HepG2 (cell line): ENCODE measurements at regions not wholly inside any gene's neighbourhood (a gene's known extent, or its start where the extent isn't known, plus 50 kb on each side); places are given as distances from the start of the nearest gene placed in this dataset.

Experiments used
- ATAC-seq: fragments of 200-7000 bp; cut with Tn5 transposase; 3 replicates; pipeline ENCODE4 v1.9.1; 2020; ENCODE audit warnings: mild to moderate bottlenecking, moderate library complexity
- BruUV-seq: library from RNA; stranded (reverse); fragments of 400-500 nt; replicated peaks from 2 replicates; lab custom pipeline; 2021; lab: Mats Ljungman, UMichigan
- CTCF ChIA-PET: fragments of 300-600 bp; formaldehyde crosslinking; extraction: SDS; loops from one replicate; lab custom pipeline; 2021; ENCODE audit warnings: low total read pairs, inconsistent platforms, low intra/inter-chr PET ratio; lab: Yijun Ruan, JAX
- POLR2A ChIA-PET: fragments of 350-600 bp; sonication (Branson Sonifier 250); formaldehyde crosslinking; loops from one replicate; lab custom pipeline; 2020; ENCODE audit warnings: antibody characterized with exemption, inconsistent platforms; lab: Yijun Ruan, JAX
- DNase-seq: peaks from one replicate; pipeline ENCODE4 v3.0.0-alpha.2; 2015; ENCODE audit warnings: low spot score
- FAIRE-seq: peaks from 3 replicates; lab custom pipeline; 2011; peaks lifted over from hg19 to GRCh38; lab: Jason Lieb, UNC
- H2AFZ ChIP-seq: one replicate; pipeline ENCODE4 v1.6.1; 2011; ENCODE audit warnings: low read length, inconsistent platforms
- H3K27ac ChIP-seq: fragments of 300-600 bp; 3 replicates; pipeline ENCODE4 v1.8.0; 2011; ENCODE audit warnings: mixed run types, mild to moderate bottlenecking, mixed read lengths, low read length, inconsistent platforms; ENCODE audit not compliant: insufficient read depth; ENCODE audit errors: extremely low read length
- H3K27me3 ChIP-seq, 2 experiments: fragments of 200-600 bp in 1 of 2; 2 replicates in 1 of 2; 3 replicates in 1 of 2; pipeline versions ENCODE4 v1.6.0 to v1.8.0; 2011; ENCODE audit warnings: low read length in 2 of 2, mild to moderate bottlenecking in 2 of 2, moderate library complexity in 2 of 2, inconsistent platforms in 1 of 2; ENCODE audit not compliant: insufficient read depth in 2 of 2, control insufficient read depth in 1 of 2
- H3K36me3 ChIP-seq, 2 experiments: fragments of 200-600 bp in 1 of 2; replicated peaks in 1 of 2; 2 replicates in 1 of 2; 3 replicates in 1 of 2; pipeline versions ENCODE4 v1.5.1 to v1.8.0; 2011; ENCODE audit warnings: low read length in 2 of 2, inconsistent platforms in 1 of 2; ENCODE audit not compliant: insufficient read depth in 2 of 2, control insufficient read depth in 1 of 2
- H3K4me1 ChIP-seq: 2 replicates; pipeline ENCODE4 v1.5.1; 2012; ENCODE audit warnings: low read length, inconsistent platforms; ENCODE audit not compliant: insufficient read depth
- H3K4me2 ChIP-seq: 2 replicates; pipeline ENCODE4 v1.6.0; 2011; ENCODE audit warnings: low read depth, low read length, inconsistent platforms
- H3K4me3 ChIP-seq, 3 experiments: fragments of 200-600 bp in 1 of 3; sonication (generic), shearing (Covaris generic) in 1 of 3; replicated peaks in 1 of 3; 2 replicates each; pipeline ENCODE4 v1.5.1; 2011 to 2016; ENCODE audit warnings: low read length in 3 of 3, inconsistent platforms in 2 of 3, low read depth in 2 of 3, mild to moderate bottlenecking in 2 of 3, control low read depth in 1 of 3, mixed read lengths in 1 of 3; ENCODE audit not compliant: insufficient read depth in 1 of 3
- H3K79me2 ChIP-seq: one replicate; pipeline ENCODE4 v1.6.1; 2011; ENCODE audit warnings: low read length, inconsistent platforms; ENCODE audit not compliant: insufficient read depth
- H3K9ac ChIP-seq: 2 replicates; pipeline ENCODE4 v1.6.0; 2011; ENCODE audit warnings: mild to moderate bottlenecking, low read depth, low read length, inconsistent platforms; ENCODE audit not compliant: insufficient read depth
- H3K9me3 ChIP-seq: 2 replicates; pipeline ENCODE4 v1.5.1; 2012; ENCODE audit warnings: mild to moderate bottlenecking, low read length
- H4K20me1 ChIP-seq: 2 replicates; pipeline ENCODE4 v1.6.0; 2011; ENCODE audit warnings: inconsistent platforms, mild to moderate bottlenecking, low read length, moderate library complexity; ENCODE audit not compliant: insufficient read depth
- CERS6 ChIP-seq: sonication (generic); formaldehyde crosslinking; IDR thresholded peaks from 2 replicates; pipeline ENCODE4 v1.5.0; 2020; ENCODE audit warnings: missing genetic modification reagents
- DBP ChIP-seq: sonication (generic); formaldehyde crosslinking; IDR thresholded peaks from 2 replicates; pipeline ENCODE4 v1.4.0; 2020; ENCODE audit warnings: missing genetic modification reagents; ENCODE audit errors: not compliant biosample characterization
- ELK4 ChIP-seq: sonication (generic); formaldehyde crosslinking; IDR thresholded peaks from 2 replicates; pipeline ENCODE4 v1.9.0; 2021; ENCODE audit warnings: missing genetic modification reagents, borderline replicate concordance
- EZH2 ChIP-seq: conservative IDR thresholded peaks from 2 replicates; pipeline ENCODE4 v1.6.1; 2012; ENCODE audit warnings: mild to moderate bottlenecking, low read depth, low read length, moderate library complexity
- HOXA7 ChIP-seq: sonication (generic); formaldehyde crosslinking; IDR thresholded peaks from 2 replicates; pipeline ENCODE4 v1.8.1; 2022; ENCODE audit warnings: mild to moderate bottlenecking, missing genetic modification reagents, moderate library complexity
- MIER3 ChIP-seq: IDR thresholded peaks from 2 replicates; pipeline ENCODE4 v1.6.1; 2016; ENCODE audit warnings: missing compliant biosample characterization, borderline replicate concordance
- NR1H2 ChIP-seq: sonication (generic); formaldehyde crosslinking; IDR thresholded peaks from 2 replicates; pipeline ENCODE4 v1.8.1; 2022; ENCODE audit warnings: low read depth, missing genetic modification reagents, borderline replicate concordance
- POLR2A ChIP-seq, 2 experiments: IDR thresholded peaks; 2 replicates each; pipeline ENCODE4 v1.6.1; 2011; ENCODE audit warnings: low read depth in 2 of 2, low read length in 2 of 2, mild to moderate bottlenecking in 1 of 2, moderate library complexity in 1 of 2; ENCODE audit not compliant: insufficient read depth in 1 of 2
- RORA ChIP-seq: sonication (generic); formaldehyde crosslinking; IDR thresholded peaks from 2 replicates; pipeline ENCODE4 v1.5.0; 2020; ENCODE audit warnings: mild to moderate bottlenecking, missing genetic modification reagents, moderate library complexity
- SKIL ChIP-seq: sonication (generic); formaldehyde crosslinking; IDR thresholded peaks from 2 replicates; pipeline ENCODE4 v1.8.0; 2022; ENCODE audit warnings: missing genetic modification reagents, mild to moderate bottlenecking, moderate library complexity, borderline replicate concordance
- TBL1XR1 ChIP-seq: fragments of 150-350 bp; IDR thresholded peaks from 2 replicates; pipeline ENCODE4 v1.6.1; 2014; ENCODE audit warnings: borderline replicate concordance, low read length; ENCODE audit not compliant: partially characterized antibody
- ZBTB37 ChIP-seq: sonication (generic); formaldehyde crosslinking; IDR thresholded peaks from 2 replicates; pipeline ENCODE4 v1.4.0; 2020; ENCODE audit warnings: mild to moderate bottlenecking, missing genetic modification reagents
- ZBTB43 ChIP-seq: sonication (generic); formaldehyde crosslinking; conservative IDR thresholded peaks from 2 replicates; pipeline ENCODE4 v1.4.0; 2020; ENCODE audit warnings: missing genetic modification reagents
- ZFP36L2 ChIP-seq: sonication (generic); formaldehyde crosslinking; IDR thresholded peaks from 2 replicates; pipeline ENCODE4 v1.4.0; 2020; ENCODE audit warnings: missing genetic modification reagents
- ZNF24 ChIP-seq: fragments of 450-650 bp; IDR thresholded peaks from 2 replicates; pipeline ENCODE4 v1.6.1; 2017; ENCODE audit warnings: antibody characterized with exemption, mild to moderate bottlenecking
- ZNF460 ChIP-seq: sonication (generic); formaldehyde crosslinking; IDR thresholded peaks from 2 replicates; pipeline ENCODE4 v1.5.1; 2020; ENCODE audit warnings: missing genetic modification reagents, mild to moderate bottlenecking, borderline replicate concordance
- ZNF737 ChIP-seq: sonication (generic); formaldehyde crosslinking; IDR thresholded peaks from 2 replicates; pipeline ENCODE4 v1.5.0; 2020; ENCODE audit warnings: missing genetic modification reagents, mild to moderate bottlenecking, borderline replicate concordance
- WGBS: methylation state at CpG from one replicate; pipeline ENCODE4 v1.1.6; 2017; ENCODE audit warnings: low lambda C conversion rate; 5-methylcytosine and 5-hydroxymethylcytosine counted together
- in situ Hi-C: cut with HindIII; loops from 2 replicates; pipeline ENCODE4 v1.10.0; 2017; ENCODE audit warnings: low pct_unique_long_range_greater_than_20kb; ENCODE audit not compliant: extremely low pct_ligation_motif_present
- intact Hi-C: fragments of 100-400 bp; cut with micrococcal nuclease; formaldehyde crosslinking; loops from one replicate; pipeline ENCODE4 v1.10.0; 2022; ENCODE audit not compliant: unreplicated experiment

GRCh38 chr1:102655034-102655433, 453.3 kb downstream of the COL11A1 start:
- Histone ChIP-seq H3K79me2 (no peaks in the 10 kb centered on the region), H3K4me2 (peak overlapping the region; percentile 29; the same call in 1 of the 2 replicates), H4K20me1 (no peaks in the 10 kb centered on the region), H3K9me3 (no peaks in the 10 kb centered on the region), H3K36me3 (no peaks in the 10 kb centered on the region), H3K27ac (no peak overlapping the region), H2AFZ (peak overlapping the region; percentile 52), H3K4me3 (no peak overlapping the region; a peak in 1 of 6 replicates)
- CTCF ChIA-PET = no interaction called here
- in situ Hi-C loops (no loop called here), intact Hi-C loops (no loop called here)
- no peak for ATAC-seq
- TF ChIP-seq HOXA7 (CRISPR knock-in tag) = no peak
- TF ChIP-seq EZH2 = no peak
- no peak for TF ChIP-seq ELK4 (CRISPR knock-in tag)
- no peak for TF ChIP-seq SKIL
- TF ChIP-seq DBP (CRISPR knock-in tag) = no peak
- TF ChIP-seq ZBTB43 (CRISPR knock-in tag) = no peak
- TF ChIP-seq ZNF460 (CRISPR knock-in tag) = no peak
- TF ChIP-seq MIER3 (CRISPR knock-in tag) = no peak
- no peak for TF ChIP-seq POLR2A (IDR thresholded peaks at IDR 0.05; ENCODE audit: insufficient read depth in 1 of 2, low read depth in 2 of 2, low read length in 2 of 2)
- TF ChIP-seq ZNF737 (CRISPR knock-in tag) = no peak
- TF ChIP-seq CERS6 (CRISPR knock-in tag) = no peak
- TF ChIP-seq ZBTB37 (CRISPR knock-in tag) = no peak
- no peak for TF ChIP-seq ZNF24
- TF ChIP-seq TBL1XR1 = no peak
- TF ChIP-seq NR1H2 (CRISPR knock-in tag) = no peak
- no peak for TF ChIP-seq RORA (CRISPR knock-in tag)
- no peak for TF ChIP-seq ZFP36L2 (CRISPR knock-in tag)
- TF ChIP-seq, all 625 proteins: peak for 0
- Histone ChIP-seq H3K27me3 (no peaks in the 10 kb centered on the region), H3K9ac (no peak overlapping the region), H3K4me1 (no peaks in the 10 kb centered on the region)
- WGBS = 46% methylated on average over 8 of the region's 8 CpGs
- POLR2A ChIA-PET = no interaction called here
- DNase-seq (no peak), FAIRE-seq (no peak)
- no TSS peak for BruUV-seq
